Activated CD8-positive, alpha-beta memory T cell treated with anti-CD3 and anti-CD28 coated beads for 4 hours (primary cell): ENCODE measurements at regions not wholly inside any gene's neighbourhood (a gene's known extent, or its start where the extent isn't known, plus 50 kb on each side); places are given as distances from the start of the nearest gene placed in this dataset.
A peak's percentile ranks its signal among the peaks of the same experiment; 100 is the strongest.

Experiments
- DNase-seq, 2 donors: peaks; one replicate each; pipeline ENCODE4 v3.0.0-alpha.2; 2020; ENCODE audit warnings: low read depth in 2 of 2

GRCh38 chr3:194769020-194769643 is 83.4 kb downstream of the FAM43A start:
- peak; percentile 78 to 95 for DNase-seq

GRCh38 chr3:194772241-194773000 is 86.7 kb downstream of the FAM43A start:
- no peak for DNase-seq

- no peak for DNase-seq
These were observed 87.5 kb downstream of the FAM43A start for GRCh38 chr3:194773216-194773615.

GRCh38 chr3:194773771-194774455 is 88.2 kb downstream of the FAM43A start:
- no peak for DNase-seq

DNA sequence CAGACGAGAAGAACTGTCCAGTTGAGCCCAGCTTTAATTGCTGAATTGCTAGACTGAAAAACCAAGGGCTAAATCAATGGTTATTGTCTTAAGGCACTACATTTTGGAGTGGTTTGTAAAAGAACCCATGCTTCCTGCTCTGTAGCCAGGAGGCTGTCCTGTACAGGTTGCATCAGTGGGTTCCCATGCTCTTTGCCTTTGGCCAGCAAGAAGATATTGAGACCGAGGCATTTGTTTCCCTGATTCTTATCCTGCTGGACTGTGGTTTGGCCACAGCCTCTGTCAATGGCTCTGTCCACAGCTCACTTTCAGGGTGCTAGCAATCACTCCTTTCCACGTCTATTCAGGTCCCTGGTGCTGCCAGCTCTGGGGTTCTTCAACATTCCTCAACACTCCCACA is 89.6 kb downstream of the FAM43A start:
- no peak for DNase-seq

DNA sequence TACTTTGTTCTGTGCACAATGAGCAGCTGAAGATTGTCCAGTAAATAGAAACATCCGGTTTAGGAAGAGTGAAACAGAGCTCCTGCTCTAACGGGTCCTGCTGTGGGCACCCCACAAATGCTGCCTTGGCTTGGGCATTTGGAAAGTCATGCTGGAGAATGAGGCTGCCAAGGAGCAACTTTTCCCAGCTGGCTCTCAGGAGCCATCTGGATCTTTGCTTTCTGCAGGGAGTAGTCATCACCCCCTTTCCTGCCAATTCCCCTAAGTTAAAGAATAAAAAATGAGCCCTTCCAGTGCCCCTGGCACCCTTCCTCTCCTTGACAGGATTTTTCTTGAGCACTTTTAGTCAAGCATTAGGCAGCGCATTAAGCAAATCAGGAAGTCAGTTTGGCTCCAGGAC is 90.0 kb downstream of the FAM43A start:
- DNase-seq: no peak

- DNase-seq: no peak
These were observed 92.0 kb downstream of the FAM43A start for GRCh38 chr3:194777729-194778128.

DNA sequence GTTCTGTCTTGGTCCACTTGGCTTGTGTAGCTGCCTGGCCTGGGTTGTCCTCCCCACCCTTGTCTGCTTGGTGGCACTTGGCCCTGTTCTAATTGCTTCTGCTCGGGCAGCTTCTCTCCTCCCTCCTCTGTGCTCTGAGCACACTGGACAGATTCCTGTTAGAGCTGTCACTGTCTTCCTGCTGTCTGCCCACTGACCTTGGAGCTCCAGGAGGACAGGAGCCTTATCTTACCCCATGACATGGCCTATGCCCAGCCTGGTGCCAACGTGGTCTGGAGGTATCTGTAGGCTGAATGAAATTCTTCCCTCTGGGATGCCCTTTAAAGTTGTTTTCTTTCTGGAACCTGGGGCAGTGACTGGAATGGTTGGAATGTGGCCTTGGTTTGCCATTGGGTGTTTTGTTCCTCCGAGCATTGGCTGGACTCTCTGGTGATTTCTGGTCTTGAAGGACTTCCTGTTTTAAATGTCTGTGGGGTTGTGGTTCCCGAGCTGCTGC is 94.1 kb downstream of the FAM43A start:
- no peak for DNase-seq

- DNase-seq: no peak
These were observed 95.0 kb downstream of the FAM43A start for GRCh38 chr3:194780706-194781105.

DNA sequence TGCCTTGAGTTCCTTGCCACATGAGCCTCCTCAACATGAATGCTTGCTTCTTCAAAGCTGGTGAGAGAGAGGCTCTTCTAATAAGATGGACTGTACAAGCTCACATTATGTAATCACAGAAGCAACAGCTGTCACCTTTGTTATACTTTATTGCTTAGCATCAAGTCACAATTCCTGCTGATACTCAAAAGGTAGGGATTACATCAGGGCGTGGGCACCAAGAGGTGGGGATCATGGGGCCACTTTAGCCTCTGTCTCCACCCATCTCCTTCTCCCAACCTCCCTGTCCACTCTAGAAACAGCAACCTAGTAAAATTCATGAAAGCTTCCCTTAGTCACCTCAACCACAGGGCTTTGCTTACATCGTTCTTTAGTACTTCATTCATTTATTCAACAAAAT is 95.9 kb downstream of the FAM43A start:
- no peak for DNase-seq

DNA sequence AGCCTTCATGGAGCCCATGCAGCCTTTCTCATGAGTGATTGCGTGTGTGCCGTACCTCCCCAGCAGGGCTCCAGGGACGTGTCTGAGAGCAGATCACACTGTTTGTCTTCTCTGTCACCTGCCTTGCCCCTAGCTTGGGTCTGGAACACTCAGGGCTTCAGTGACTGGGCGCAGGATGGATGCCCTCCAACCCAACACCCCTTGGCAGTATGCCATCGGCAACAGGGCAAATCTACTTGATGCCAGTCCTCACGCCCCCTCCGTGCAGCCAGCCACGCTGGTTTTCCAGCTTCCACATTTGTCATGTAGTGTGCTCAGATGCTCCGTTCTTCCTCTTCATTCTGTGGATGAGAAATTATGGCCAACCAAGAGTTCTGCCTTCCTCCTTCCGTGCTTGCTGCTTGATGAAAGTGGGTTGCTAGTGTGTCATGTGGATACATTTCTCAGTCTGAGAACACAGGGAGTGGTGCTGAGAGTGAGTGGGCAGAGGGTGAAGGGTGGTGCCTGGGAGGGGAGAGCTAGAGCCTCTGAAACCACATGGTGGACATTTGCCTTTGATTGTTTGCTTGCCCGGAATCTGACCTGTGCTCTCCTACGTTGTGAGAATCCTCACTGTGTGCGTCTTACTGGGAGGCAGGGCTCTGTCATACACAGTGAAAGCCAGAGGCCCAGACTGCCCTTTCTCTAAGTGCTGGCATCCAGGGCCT is 97.2 kb downstream of the FAM43A start:
- no peak for DNase-seq

DNA sequence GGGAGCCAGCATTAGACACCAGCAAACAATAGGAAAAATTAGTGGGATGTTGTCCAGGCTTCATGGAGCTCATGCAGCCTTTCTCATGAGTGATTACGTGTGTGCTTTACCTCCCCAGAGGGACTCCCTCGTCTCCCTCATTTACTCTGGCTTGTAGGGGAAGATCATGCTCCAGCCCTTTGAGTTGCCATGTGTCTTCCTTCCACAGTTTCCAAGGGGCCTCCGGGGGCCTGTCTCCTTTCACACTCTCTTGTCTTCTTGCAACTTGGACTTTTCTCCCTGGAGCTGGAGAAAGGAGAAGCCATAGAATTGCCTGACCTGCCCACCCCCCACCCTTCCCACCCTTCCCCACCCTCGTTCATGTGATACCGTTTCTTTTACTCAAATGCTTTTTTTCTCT is 98.7 kb downstream of the FAM43A start:
- DNase-seq: no peak

- no peak for DNase-seq
These were observed 99.6 kb downstream of the FAM43A start for GRCh38 chr3:194785315-194785714.

- no peak for DNase-seq
These were observed 101.4 kb downstream of the FAM43A start for GRCh38 chr3:194787072-194787471.

DNA sequence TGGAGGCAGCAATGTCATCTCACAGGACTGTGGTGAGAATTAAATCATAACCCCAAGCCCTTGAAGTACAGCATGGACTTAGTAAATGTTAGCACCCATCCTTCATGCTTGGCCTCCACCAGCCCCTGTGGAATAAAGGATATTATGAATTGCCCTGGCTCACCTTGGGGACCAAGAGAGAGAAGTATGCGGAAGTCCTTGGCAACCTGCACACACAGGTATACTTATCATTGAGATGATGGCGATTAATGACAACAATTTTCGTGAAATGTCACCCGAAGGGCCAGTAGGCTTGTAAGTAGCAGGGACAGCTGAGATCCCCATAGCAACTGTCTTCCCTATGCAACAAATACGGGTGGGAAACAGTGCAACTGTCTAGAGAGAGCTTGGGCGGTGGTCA is 102.0 kb downstream of the FAM43A start:
- DNase-seq: no peak

DNA sequence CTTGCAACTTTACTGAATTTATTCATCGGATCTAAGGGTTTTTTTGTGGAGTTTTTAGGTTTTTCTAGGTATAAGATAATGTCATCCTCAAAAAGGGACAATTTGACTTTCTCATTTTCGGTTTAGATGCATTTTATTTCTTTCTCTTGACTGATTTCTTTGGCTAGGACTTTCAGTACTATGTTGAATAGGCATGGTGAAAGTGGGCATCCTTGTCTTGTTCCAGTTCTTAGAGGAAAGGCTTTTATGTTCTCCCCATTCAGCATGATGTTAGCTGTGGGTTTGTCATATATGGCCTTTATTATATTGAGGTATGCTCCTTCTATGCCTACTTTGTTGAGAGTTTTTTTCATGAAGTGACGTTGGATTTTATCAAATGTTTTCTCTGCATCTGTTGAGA is 106.7 kb downstream of the FAM43A start:
- no peak for DNase-seq

DNA sequence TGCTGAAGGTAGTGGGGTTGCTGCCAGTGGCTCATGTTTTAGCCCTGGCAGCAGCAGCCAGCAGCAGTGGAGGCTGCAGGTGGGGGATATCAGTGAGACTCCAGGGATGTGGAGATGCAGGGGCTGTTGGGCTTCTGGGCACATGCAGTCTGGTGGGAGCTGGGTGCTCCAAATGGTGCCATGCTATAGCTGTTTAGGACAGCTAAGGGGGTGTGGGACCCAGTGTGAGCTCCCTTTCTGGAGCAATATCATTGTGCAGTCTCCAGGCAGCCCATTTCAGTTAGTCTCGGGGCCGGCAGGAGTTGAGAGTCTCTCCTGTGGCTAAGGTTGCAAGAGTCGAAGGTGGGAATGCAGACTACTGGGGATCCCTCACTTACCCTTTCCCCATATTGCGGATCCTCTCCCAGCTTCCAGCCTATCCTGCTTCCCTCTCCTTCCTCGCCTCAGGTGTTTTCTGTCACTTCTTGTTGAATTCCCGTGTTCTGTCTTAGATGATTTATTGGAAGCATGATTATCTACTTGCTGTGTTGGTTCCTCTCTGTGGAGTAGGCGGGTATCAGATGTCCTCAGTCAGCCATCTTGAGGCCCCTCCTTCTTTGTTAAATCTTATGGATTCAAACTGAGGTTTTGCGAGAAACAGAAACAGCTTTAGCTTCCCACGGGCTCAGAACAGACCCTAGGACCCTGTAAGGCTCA is 112.0 kb downstream of the FAM43A start:
- no peak for DNase-seq

- no peak for DNase-seq
These were observed 112.8 kb downstream of the FAM43A start for GRCh38 chr3:194798486-194798885.

GRCh38 chr3:194800002-194800401 is 114.3 kb downstream of the FAM43A start:
- no peak for DNase-seq

DNA sequence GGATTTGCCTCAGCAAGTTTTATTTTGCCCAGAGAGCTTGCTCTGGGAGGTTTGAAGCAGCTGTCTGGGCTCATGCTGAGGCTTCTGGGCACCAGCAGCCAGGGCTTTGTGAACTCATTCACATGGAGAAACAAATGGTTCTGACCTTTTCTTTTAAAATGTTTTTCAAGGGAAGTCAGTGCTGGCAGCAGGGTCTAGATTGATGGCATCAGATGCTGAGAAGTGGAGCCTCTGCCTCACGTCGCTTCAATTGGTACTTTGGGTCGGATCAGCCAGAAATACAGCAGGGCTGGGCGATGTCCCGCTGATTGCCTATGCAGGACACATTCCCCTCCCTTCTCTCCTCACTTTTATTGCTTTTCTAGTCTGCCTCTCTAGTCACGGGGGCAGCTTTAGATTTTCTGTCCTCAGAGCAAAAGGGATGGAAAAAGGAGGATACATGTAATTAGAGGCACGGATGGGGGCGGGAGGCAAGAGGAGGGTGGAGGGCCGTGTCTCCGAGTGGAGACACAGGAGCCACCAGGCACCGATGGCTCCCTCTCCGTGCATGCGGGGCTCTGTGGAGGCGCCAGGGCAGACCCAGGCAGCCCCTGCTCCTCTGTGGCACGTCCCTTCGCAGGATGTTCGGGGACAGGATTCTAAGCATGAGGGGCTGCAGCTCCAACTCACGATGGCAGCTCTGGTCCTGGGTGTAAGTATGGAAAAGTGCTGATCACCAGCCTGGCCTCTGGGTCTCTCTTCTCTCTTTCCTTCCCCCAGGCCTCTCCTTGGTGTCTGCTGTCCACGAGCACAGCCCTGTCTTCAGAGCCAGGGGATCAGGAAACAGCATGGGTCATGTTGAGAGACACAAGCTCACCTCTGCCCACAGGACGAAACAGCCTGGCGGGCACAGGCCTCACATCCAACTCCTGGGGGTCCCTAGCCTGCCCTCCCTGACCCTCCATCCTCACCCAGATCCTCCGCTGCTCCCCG is 116.1 kb downstream of the FAM43A start:
- DNase-seq: no peak
